ENCODE measurements at regions not wholly inside any gene's neighbourhood (a gene's known extent, or its start where the extent isn't known, plus 50 kb on each side); places are given as distances from the start of the nearest gene placed in this dataset.

GRCh38 chr15:33256874-33257273, 53.9 kb upstream of the RYR3 start:
- H3K27me3 Mint-ChIP-seq (ENCODE audit: low read depth), result peaks cover 7% of the 10 kb centered on the region
- H3K36me3 Mint-ChIP-seq (ENCODE audit: low read depth), result no peaks in the 10 kb centered on the region
- H3K4me3 Mint-ChIP-seq, result no peak overlapping the region
- ATAC-seq (no peak), DNase-seq (no peak)
- ChIA-PET CTCF (no interaction called here), POLR2A (no interaction called here)
- no peak overlapping the region for H3K27ac Mint-ChIP-seq
- H3K9me3 Mint-ChIP-seq (ENCODE audit: insufficient read depth), result no peaks in the 10 kb centered on the region
- H3K4me1 Mint-ChIP-seq (ENCODE audit: low read depth), result no peaks in the 10 kb centered on the region

GRCh38 chr15:33244471-33244870, 50.0 kb upstream of the FMN1 start:
- H3K4me1 Mint-ChIP-seq (ENCODE audit: low read depth), result no peaks in the 10 kb centered on the region
- ChIA-PET POLR2A (no interaction called here), CTCF (interaction anchor here (1.5 kb wide), 1 partner anchor 12 kb away, joined by 3 read pairs; no protein-coding TSS in a partner anchor)
- no peak overlapping the region for H3K27ac Mint-ChIP-seq
- H3K9me3 Mint-ChIP-seq (ENCODE audit: insufficient read depth), result no peaks in the 10 kb centered on the region
- peaks cover 2% of the 10 kb centered on the region for H3K27me3 Mint-ChIP-seq (ENCODE audit: low read depth)
- H3K4me3 Mint-ChIP-seq, result no peak overlapping the region
- ATAC-seq (no peak), DNase-seq (no peak)
- H3K36me3 Mint-ChIP-seq (ENCODE audit: low read depth), result no peaks in the 10 kb centered on the region
